ENCODE measurements at regions not wholly inside any gene's neighbourhood (a gene's known extent, or its start where the extent isn't known, plus 50 kb on each side); places are given as distances from the start of the nearest gene placed in this dataset.
A peak's percentile ranks its signal among the peaks of the same experiment; 100 is the strongest.

DNA sequence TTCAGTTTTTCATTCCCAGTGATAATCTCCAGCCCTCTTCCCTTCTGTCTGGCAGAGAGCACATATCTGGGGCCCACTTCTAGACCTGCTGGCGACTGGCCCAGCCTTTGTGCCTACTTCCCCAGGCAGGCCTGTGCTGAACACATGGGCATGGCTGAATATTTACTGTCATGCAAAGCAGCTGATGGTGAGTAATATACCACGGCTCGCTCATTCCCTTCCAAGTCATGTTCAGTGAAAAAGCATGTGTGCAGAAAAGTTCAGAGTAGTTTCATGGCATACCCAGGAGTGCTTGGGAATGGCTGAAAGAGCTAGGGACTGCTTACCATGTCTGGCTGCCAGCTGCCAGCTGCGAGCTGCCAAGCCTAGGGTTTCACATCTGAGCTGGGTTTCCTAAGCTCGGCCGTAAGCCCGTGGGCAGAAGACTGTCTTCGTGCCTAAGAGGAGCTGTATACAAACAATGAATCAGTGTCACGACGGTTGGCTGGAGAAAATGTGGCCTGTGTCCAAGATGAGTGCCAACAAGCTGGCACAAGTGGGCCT is 179.9 kb upstream of the PELI2 start:
- peaks cover 7% of the 10 kb centered on the region for H3K9me3 Mint-ChIP-seq (ENCODE audit: unreplicated experiment)
- no peak for FAIRE-seq
- H3K36me3 ChIP-seq (ENCODE audit: insufficient read depth, low read length): no peaks in the 10 kb centered on the region
- H3K27me3 Mint-ChIP-seq (ENCODE audit: low read depth, unreplicated experiment): no peaks in the 10 kb centered on the region
- no peaks in the 10 kb centered on the region for H3K36me3 Mint-ChIP-seq (ENCODE audit: low read depth, unreplicated experiment)
- H3K9me3 ChIP-seq (ENCODE audit: insufficient read depth, low read depth, low read length): no peaks in the 10 kb centered on the region
- DNase-seq (ENCODE audit: low read depth): peak; percentile 52
- TF ChIP-seq EZH2 (IDR thresholded peaks at IDR 0.05; ENCODE audit: insufficient read depth, low read length): no peak
- TF ChIP-seq, protein P1, sequence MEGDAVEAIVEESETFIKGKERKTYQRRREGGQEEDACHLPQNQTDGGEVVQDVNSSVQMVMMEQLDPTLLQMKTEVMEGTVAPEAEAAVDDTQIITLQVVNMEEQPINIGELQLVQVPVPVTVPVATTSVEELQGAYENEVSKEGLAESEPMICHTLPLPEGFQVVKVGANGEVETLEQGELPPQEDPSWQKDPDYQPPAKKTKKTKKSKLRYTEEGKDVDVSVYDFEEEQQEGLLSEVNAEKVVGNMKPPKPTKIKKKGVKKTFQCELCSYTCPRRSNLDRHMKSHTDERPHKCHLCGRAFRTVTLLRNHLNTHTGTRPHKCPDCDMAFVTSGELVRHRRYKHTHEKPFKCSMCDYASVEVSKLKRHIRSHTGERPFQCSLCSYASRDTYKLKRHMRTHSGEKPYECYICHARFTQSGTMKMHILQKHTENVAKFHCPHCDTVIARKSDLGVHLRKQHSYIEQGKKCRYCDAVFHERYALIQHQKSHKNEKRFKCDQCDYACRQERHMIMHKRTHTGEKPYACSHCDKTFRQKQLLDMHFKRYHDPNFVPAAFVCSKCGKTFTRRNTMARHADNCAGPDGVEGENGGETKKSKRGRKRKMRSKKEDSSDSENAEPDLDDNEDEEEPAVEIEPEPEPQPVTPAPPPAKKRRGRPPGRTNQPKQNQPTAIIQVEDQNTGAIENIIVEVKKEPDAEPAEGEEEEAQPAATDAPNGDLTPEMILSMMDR (IDR thresholded peaks at IDR 0.05; ENCODE audit: insufficient read depth, low read depth, low read length): no peak
- H3K27ac Mint-ChIP-seq (ENCODE audit: unreplicated experiment): no peak overlapping the region
- no peaks in the 10 kb centered on the region for H4K20me1 ChIP-seq (ENCODE audit: insufficient read depth, low read length)
- H3K27me3 ChIP-seq (ENCODE audit: insufficient read depth, low read length): no peaks in the 10 kb centered on the region
- H3K79me2 ChIP-seq (ENCODE audit: insufficient read depth, low read length): no peaks in the 10 kb centered on the region
- H3K4me2 ChIP-seq (ENCODE audit: low read length): peak overlapping the region; percentile 38
- no peak overlapping the region for H3K4me3 Mint-ChIP-seq (ENCODE audit: unreplicated experiment)
- no peaks in the 10 kb centered on the region for H3K4me1 ChIP-seq (ENCODE audit: insufficient read depth, low read length)
- H3K4me1 Mint-ChIP-seq (ENCODE audit: low read depth, unreplicated experiment): no peaks in the 10 kb centered on the region
- no peak overlapping the region for H3K27ac ChIP-seq (ENCODE audit: low read depth, low read length)
- H2AFZ ChIP-seq (ENCODE audit: low read depth, low read length): peak overlapping the region; percentile 49
- no peak overlapping the region for H3K4me3 ChIP-seq (ENCODE audit: insufficient read depth, low read depth, low read length)
- H3K9ac ChIP-seq (ENCODE audit: low read length): no peak overlapping the region

DNA sequence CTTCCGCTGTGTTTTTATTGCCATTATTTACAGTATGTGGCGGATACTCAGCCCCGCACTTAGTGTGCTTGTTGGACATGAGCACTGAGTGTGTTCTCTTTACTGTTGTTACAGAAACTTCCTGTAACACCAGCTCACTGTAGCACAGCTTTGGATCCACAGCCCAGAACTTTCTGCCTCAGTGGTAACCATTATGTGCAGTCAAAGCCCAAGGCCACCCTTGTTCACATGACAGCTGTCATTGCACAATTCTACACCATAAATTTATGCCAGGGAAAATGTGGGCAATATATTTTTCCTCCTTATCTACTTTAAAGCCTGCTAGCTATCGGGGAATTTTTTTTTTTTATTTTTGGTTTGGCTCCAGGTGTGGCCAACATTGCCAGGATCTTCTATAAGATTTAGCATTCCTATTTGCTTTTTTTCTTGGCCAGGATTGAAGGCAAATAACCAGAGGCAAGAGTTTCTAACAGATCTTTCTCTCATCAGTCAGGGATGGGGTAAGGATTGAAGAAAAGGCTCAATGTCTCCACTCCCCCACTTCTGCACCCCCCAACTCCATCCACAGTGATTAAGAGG is 176.0 kb upstream of the PELI2 start:
- no peak for TF ChIP-seq EZH2 (IDR thresholded peaks at IDR 0.05; ENCODE audit: insufficient read depth, low read length)
- Mint-ChIP-seq H3K9me3 (ENCODE audit: unreplicated experiment) (peaks cover 3% of the 10 kb centered on the region), H3K27me3 (ENCODE audit: low read depth, unreplicated experiment) (peaks cover 2% of the 10 kb centered on the region), H3K4me1 (ENCODE audit: low read depth, unreplicated experiment) (no peaks in the 10 kb centered on the region), H3K36me3 (ENCODE audit: low read depth, unreplicated experiment) (no peaks in the 10 kb centered on the region), H3K27ac (ENCODE audit: unreplicated experiment) (no peak overlapping the region), H3K4me3 (ENCODE audit: unreplicated experiment) (no peak overlapping the region)
- no peak overlapping the region for H3K27ac ChIP-seq (ENCODE audit: low read depth, low read length)
- H4K20me1 ChIP-seq (ENCODE audit: insufficient read depth, low read length): no peaks in the 10 kb centered on the region
- FAIRE-seq: no peak
- no peaks in the 10 kb centered on the region for H3K79me2 ChIP-seq (ENCODE audit: insufficient read depth, low read length)
- no peaks in the 10 kb centered on the region for H3K9me3 ChIP-seq (ENCODE audit: insufficient read depth, low read depth, low read length)
- DNase-seq (ENCODE audit: low read depth): no peak
- no peak overlapping the region for H3K4me2 ChIP-seq (ENCODE audit: low read length)
- H3K4me1 ChIP-seq (ENCODE audit: insufficient read depth, low read length): no peaks in the 10 kb centered on the region
- no peak overlapping the region for H2AFZ ChIP-seq (ENCODE audit: low read depth, low read length)
- H3K27me3 ChIP-seq (ENCODE audit: insufficient read depth, low read length): no peaks in the 10 kb centered on the region
- H3K36me3 ChIP-seq (ENCODE audit: insufficient read depth, low read length): no peaks in the 10 kb centered on the region
- H3K9ac ChIP-seq (ENCODE audit: low read length): no peak overlapping the region
- H3K4me3 ChIP-seq (ENCODE audit: insufficient read depth, low read depth, low read length): no peak overlapping the region

DNA sequence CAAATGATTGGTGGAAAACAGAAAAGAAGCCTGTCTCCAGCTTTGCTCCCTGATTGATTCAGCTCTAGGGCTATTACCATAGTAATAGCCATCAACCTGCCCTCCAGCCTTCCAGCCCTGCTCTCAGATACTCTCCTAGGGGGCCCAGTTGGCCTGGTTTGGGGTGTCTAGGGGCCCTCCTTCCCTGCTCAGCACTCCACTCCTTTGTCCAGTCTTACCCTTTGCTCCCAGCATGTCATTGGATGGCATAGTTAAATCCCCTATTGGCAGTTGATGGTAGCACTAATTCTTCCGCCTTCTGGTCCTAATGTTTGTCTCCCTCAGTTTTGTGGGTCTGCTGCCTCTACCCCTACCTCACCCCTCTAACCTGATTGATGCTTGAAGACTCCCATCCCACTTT is 175.4 kb upstream of the PELI2 start:
- FAIRE-seq: no peak
- peaks cover 2% of the 10 kb centered on the region for H3K27me3 Mint-ChIP-seq (ENCODE audit: low read depth, unreplicated experiment)
- Histone ChIP-seq H3K27me3 (ENCODE audit: insufficient read depth, low read length) (no peaks in the 10 kb centered on the region), H3K4me1 (ENCODE audit: insufficient read depth, low read length) (no peaks in the 10 kb centered on the region), H3K9me3 (ENCODE audit: insufficient read depth, low read depth, low read length) (no peaks in the 10 kb centered on the region), H3K27ac (ENCODE audit: low read depth, low read length) (no peak overlapping the region), H3K9ac (ENCODE audit: low read length) (no peak overlapping the region), H2AFZ (ENCODE audit: low read depth, low read length) (no peak overlapping the region), H3K36me3 (ENCODE audit: insufficient read depth, low read length) (no peaks in the 10 kb centered on the region), H4K20me1 (ENCODE audit: insufficient read depth, low read length) (no peaks in the 10 kb centered on the region), H3K4me3 (ENCODE audit: insufficient read depth, low read depth, low read length) (no peak overlapping the region), H3K4me2 (ENCODE audit: low read length) (no peak overlapping the region), H3K79me2 (ENCODE audit: insufficient read depth, low read length) (no peaks in the 10 kb centered on the region)
- no peak overlapping the region for H3K27ac Mint-ChIP-seq (ENCODE audit: unreplicated experiment)
- H3K4me1 Mint-ChIP-seq (ENCODE audit: low read depth, unreplicated experiment): no peaks in the 10 kb centered on the region
- no peaks in the 10 kb centered on the region for H3K36me3 Mint-ChIP-seq (ENCODE audit: low read depth, unreplicated experiment)
- TF ChIP-seq, protein P1 (IDR thresholded peaks at IDR 0.05; ENCODE audit: insufficient read depth, low read depth, low read length): no peak
- TF ChIP-seq EZH2 (IDR thresholded peaks at IDR 0.05; ENCODE audit: insufficient read depth, low read length): no peak
- no peak for DNase-seq (ENCODE audit: low read depth)
- peaks cover 3% of the 10 kb centered on the region for H3K9me3 Mint-ChIP-seq (ENCODE audit: unreplicated experiment)
- H3K4me3 Mint-ChIP-seq (ENCODE audit: unreplicated experiment): no peak overlapping the region
